NCI-H82 (cell line): ENCODE measurements at regions not wholly inside any gene's neighbourhood (a gene's known extent, or its start where the extent isn't known, plus 50 kb on each side); places are given as distances from the start of the nearest gene placed in this dataset.

Source experiments
- DNase-seq: peaks from one replicate; lab custom pipeline; 2025; lab: John Stamatoyannopoulos, UW

DNA sequence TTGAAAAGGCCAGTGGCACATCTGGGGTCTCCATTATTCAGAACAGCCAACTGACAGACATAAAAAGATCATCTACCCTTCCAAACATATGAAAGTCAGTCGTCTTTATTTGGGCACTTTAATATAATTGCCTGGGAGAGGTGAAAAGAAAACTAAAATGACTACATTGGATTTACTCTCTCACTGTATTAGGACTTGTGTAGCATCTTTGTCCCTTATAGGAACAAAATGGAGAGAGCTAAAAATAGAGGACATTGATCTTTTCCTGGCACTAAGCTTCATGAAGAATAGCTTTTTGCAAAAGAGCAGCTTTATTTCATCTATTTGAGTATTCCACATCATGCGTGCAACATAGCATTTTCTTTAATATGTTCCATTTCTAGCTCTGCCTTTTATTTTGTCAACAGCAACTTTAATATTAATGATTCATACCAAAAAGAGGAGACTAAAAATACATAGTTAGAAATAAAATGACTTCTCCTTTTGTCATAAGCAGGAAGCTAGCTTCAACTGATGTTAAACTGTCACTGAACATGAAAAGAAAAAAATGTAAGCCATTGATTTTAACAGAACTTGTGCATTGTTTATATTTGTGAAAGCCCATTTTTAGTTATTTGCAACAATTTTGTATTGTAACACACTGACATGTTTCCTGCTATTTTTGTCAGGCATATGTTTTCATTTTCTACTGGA is 254.6 kb downstream of the SEC23A start:
- no peak for DNase-seq

DNA sequence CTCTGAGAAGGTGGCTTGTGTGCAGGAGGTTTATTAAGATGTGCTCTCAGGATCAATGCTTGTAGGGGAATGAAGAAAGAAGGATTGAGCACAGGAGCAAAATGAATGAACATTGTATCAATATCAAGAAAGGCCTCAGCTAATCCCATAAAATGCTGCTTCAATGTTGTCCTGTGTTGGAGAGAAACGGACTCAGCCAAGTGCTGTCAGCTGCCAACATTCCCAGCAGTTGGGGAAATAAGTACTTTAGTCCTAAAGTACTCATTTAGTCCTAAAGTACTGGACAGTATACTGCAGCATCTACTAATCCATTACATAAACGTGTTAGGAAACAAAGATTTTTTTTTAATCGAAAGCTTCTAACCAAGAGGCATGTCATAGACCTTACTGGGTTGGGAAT is 255.9 kb downstream of the SEC23A start:
- DNase-seq: no peak

DNA sequence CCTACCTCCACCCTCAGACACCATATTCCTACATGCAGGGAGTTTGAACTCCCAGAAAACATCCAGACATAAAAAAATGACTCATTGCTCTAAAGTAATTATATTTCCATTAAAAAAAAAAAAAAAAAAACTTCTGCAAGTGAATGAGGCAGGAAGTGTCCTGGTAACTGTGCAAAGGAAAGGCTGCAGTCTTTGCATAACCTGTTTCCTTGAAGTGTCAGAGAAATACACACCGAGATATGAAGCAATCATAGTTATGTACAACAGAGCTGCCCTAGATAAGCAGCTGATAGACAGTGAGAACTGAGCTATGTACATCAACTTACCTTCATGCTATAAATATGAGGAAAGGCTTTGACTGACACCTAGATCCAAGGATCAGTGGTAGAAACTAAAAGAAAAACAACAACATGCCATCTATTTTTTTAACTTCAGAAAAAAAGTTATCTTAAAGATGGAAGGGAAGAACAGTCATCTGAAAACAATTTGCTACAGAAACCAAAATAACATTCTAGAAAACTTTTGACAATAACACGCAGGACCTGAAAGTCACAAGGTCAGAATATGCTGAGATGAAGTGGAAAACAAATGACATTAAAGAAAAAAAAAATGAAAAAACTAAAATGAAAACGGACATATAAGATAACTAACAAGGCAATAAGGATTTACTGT is 263.2 kb downstream of the SEC23A start:
- no peak for DNase-seq

DNA sequence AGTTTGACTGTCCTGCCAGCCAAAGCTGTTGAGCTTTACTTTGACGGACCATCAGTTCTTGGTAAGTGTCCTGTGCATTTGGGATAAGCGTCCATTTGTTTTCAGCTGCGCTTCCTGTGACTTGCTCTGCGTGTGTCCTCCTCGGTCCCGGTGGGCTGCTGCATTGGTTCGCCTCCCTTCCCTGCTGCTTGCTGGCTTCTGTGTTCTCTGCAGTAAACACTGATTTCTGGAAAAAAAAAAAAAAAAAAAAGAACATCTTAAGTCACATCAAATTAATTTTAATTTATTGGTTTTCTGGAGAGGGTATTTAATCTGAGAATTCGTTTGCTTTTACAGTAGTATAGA is 264.1 kb downstream of the SEC23A start:
- DNase-seq: no peak

DNA sequence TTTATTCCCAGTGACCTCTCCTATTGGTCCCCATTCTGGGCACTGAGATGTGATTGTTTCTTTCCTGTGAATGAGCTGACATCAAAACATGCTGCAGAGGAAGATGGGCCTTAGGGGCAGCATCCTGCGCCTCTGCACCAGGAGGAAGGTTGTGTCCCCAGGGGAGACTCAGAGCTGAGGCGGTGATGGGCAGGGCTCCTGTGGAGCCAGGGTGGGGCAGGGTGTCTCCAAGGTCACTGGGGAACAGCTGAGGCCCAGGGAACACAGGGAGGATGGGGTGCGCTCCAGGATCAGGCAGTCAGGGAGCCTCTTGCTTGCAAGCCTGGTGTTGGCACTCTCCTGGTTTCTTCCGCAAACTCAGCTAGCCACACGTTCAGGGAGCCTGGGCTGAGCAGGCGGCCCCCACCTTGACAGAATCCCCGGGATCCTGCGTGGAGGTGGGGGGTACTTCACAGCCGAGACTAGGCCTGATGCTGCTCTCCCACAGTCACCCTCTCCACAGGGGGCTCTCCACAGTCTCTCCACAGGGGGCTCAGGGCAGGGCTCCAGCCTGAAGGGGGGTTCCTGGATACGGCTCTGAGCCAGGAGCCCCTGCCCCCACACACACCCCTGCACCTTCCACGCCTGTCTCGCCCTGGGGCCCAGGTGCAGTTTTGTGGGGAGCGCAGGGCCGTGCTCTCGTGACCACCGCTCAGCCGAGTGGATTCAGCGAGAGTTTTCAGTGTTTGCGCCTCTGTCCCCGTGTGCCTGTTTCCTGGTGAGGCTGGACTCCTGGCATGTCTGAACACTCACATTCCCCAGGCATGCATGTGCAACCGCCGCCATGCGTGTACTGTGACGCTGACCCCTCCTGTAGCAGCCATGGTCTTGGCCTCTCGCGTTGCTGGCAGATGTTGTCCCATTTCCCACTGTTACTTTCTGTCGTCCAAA is 264.7 kb downstream of the SEC23A start:
- no peak for DNase-seq

DNA sequence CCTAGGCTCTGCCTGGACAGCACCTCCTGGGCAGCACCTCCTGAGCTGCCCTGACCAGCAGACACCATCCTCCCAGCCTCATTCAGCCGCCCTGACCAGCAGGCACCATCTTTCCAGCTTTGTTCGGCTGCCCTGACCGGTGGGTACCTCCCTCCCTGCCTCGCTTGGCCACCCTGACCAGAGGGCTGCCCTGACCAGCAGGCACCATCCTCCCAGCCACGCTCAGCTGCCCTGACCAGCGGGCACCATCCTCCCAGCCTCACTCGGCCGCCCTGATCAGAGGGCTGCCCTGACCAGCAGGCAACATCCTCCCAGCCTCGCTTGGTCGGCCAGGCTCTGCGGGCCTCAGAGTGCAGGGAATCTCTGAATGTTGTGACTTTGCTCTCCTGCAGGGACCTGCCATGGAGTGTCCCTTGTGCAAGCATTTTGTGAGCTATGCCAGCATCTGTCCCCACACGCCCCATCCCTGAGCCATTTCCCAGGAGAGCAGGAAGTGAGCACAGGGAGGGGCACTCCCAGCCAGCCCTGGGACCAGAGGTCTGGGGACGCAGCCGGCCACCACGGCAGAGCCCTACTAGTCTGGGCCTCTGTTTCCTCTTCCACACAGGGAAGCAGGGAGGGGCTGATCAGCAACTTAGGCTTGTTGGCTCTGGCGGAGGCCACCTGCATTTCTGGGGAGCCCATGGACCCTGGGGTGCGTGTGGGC is 265.5 kb downstream of the SEC23A start:
- no peak for DNase-seq

DNA sequence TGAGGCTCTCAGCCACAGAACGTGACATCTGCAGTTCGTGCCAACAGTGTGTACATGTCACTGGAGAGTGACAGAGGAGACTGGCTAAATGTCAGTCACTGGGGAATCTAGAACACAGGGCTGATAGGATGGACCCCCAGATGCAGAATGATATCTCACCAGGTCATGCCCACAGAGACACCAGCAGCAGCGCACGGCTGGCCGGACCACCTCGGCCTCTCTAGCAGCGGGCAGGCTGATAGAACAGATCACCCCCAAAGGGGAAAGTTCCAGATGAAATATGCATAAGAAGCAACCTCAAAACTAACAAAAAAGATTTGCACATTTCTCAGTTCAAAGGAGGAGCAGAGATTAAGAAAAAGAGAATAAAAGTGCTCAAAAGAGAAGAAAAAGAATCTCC is 266.5 kb downstream of the SEC23A start:
- no peak for DNase-seq

DNA sequence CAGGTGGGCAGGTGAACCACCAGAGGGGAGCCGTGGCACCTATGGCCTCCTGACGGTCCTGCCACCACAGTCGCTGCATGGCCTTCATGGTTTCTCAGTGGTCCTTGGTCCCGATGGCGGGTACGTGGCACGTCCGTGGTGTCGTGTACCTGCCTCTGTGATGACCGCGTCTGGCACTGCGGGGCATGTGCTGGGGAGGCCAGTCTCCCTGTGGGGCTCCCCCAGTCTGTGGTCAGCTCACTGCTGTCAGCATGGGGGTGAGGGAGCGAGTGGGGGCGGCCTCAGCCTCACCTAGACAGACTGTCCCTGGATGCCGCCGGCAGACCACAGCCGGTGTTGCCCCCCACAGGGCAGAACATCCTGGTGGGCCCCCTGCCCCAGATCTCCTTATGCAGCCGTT is 267.2 kb downstream of the SEC23A start:
- no peak for DNase-seq

DNA sequence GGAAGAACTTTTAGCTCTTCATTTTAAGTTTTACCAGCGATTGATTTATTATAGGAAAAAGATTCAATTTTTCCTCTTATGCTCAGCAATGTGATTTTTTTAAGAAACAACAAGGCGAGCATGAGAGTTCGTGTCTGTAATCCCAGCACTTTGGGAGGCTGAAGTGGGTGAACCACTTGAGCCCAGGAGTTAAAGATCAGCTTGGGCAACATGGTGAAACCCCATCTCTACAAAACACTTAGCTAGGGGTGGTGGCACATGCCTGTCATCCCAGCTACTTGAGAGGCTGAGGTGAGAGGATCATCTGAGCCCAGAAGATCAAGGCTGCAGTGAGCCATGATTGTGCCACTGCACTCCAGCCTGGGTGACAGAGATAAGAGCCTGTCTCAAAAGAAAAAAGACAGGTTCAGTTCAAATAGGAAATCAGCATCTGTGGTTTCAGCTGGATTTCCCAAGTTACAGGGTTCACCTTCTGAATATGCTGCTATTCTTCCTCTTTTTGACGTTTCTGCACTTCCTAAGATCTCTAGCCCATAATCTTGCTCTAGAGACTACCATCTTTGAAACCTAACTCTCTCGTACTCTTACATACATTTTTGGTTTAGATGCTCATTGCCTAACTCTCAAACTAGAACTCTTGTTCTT is 274.7 kb downstream of the SEC23A start:
- no peak for DNase-seq

DNA sequence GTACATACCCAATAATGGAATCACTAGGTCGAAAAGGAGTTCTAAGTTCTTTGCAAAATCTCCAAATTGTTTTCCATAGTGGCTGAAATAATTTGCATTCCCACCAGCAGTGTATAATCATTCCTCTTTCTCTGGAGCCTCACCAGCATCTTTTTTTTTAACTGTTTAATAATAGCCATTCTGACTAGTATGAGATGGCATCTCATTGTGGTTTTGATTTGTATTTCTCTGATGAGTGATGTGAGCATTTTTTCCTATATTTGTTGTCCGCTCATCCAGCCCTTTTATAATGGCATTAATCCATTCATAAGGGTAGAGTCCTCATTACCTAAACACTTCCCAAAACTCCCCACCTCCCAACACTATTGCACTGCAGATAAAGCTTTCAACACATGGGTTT is 278.3 kb downstream of the SEC23A start:
- no peak for DNase-seq

DNA sequence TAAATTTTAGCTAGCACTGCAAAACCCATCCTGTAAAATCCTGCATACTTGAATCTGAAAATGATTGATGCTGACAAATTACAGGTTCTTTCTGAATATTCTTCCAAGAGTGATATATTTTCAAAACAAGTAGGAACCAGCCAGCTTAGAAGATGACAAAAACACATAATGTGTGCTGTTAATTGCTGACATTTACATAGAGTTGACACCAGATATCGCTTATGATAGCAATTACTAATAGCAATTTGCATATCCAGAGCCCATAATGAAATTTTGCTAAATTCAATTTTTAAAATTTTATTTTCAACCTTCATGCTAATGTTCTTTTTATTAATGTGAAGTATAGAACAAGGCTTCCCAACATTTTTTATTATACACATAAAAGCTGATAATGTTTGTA is 284.5 kb downstream of the SEC23A start:
- DNase-seq: no peak

DNA sequence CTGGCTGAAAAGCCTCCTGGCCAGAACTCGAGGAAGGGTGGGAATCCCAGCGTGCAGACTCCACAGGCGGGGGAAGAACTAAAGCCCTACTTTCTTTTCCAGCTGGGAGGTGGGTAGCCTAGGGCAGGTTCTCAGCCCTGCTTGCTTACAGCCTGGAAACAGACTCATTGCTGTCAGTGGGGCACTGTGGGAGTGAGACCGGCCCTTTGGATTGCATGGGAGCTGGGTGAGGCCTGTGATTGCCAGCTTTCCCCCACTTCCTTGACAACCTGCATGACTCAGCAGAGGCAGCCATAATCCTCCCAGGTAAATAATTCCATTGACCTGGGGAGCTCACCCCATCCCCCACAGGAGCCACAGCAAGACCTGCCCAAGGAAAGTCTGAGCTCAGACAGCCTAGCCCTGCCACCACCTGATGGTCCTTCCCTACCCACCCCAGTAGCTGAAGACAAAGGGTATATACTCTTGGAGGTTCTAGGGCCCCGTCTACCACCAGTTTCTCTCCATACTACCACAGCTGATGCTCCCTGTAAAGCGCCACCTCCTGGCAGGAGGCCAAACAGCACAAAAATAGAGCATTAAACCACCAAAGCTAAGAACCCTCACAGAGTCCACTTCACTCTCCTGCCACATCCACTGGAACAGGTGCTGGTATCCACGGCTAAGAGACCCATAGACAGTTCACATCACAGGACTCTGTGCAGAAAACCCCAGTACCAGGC is 294.1 kb downstream of the SEC23A start:
- no peak for DNase-seq

DNA sequence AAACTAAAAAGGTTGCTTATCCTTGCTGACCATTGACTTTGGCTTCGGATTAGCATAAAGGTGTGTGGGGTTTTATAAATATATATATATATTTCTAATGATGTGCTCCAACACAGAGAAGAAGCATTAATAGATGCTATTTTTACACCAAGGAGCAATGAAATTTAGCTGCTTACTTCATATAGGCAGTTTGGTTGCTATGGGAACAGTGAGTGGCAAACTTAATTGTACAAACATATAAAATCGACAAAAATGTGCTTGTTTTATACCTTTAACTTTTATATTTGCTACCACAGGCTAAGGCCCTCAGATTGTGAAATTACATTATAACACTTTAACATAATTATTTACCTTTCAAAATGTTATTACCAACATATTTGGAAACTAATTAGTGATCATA is 303.4 kb downstream of the SEC23A start:
- no peak for DNase-seq

DNA sequence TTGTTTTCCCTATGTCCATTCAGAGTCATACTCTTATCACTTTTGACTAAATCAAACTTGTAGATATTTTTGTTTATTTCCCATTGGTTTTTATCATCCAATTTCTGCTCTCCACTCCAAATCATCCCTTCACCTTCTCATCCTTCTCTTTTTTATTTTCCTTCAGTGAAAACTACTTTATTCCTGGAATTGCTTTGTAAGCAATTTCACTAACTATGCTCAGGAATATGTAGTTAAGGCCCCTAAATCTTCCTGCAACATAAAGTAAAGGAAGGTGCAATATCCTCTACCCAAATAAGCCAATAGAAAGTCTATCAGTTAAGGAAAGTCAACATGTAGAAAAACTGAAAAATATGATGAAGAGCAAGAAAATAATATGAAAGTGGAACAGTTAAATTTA is 308.4 kb downstream of the SEC23A start:
- no peak for DNase-seq

DNA sequence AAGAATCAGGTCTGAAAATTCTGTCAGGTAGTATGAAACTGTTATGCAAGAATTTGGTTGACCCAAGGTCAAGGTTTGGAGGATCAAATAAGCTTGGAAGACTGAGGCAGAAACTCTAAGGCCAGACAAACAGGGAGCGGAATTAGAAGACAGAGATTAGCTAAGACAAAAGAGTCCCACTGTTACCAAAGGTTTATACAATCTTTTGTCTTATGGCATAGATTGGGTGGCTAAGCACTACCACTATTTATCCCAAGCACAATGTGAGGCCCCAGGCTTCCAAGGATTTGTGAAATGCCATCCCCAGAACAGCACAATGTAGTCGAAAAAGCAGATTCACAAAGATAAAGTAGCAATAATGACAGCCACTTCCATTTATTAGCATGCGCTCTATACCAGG is 311.2 kb downstream of the SEC23A start:
- no peak for DNase-seq

DNA sequence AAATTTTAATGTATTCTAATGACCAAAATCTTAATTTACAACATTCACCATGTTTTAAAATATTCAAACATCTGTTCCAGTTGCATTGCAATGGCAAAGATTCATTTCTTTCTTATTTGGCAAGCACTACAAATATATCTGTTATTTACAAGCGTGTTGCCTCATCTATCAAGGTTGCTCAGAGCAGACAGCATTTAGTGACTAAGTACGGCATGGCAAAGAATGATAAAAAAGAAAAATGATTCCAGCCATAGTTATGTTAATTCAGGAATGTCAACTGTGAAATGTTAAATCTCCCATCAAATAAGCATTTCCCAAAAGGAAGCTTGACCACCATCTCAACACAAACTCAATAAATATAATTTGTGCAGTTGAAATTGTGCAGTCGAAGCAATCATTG is 312.1 kb downstream of the SEC23A start:
- DNase-seq: no peak

DNA sequence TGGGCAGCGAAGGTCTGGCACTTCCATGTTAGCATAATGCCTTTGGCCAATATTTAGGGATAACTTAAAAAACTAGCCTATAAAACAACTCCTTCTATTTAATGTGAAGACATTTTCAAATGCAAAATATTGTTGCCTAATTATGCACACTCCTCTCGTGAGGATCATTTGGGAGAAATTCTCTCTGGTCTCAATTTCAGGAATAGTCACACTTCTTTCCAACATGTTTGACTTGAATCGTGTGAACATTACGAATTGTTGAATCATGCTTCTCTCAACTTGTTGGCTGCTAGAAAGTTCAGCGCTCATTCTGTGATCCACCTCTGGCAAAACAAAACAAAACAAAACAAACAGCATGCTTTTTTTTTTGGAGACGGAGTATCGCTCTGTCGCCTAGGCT is 313.2 kb downstream of the SEC23A start:
- DNase-seq: no peak

DNA sequence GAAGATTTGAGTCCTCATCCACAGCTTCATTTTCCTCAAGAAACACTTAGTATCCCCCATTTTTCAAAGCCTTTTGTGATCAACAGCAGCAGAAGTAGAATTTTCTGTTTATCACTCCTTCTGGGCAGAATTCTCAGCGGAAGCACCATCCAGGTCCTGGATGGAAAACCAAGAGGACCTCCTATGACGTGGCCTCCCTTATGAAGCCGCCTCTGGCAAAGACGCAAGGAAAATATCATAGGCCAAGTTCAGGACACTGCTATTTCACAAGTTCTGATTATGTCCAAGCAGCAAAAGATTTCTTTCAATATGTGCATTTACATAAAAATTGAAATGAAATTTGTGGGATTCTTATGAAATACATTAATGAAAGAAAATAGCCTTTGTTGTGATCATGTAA is 315.0 kb downstream of the SEC23A start:
- no peak for DNase-seq

DNA sequence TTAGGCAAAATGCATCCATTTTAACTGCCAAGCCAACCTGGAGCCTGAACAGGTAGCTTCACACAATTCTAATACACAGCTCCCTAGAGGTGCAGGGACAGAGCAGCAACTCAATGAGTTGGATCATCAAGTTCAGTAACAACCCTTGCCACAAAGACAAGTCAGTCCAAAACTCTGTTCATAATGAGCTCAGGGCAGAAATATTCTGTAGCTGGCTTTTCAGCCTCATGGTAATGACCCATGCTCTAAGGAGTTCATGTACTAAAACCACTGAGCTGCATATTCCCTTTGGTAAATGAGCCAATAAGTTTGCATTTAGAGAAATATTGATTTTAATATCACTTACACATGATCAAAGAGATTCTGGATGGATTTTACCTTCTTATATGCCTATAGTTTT is 316.1 kb downstream of the SEC23A start:
- no peak for DNase-seq

DNA sequence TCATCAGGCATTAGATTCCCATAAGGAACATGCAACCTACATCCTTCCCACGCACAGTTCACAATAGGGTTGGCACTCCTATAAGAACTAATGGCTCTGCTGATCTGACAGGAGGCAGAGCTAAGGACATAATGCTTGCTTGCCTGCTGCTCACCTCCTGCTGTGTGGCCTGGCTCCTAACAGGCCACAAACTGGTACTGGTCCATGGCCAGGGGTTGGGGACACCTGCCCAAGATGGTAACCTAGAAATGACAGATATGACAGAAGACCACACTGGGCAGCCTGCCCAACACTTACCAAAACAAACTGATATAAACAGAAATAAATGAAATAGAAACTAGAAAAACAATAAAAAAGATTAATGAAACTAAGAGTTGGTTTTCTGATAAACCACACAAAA is 325.6 kb downstream of the SEC23A start:
- no peak for DNase-seq

DNA sequence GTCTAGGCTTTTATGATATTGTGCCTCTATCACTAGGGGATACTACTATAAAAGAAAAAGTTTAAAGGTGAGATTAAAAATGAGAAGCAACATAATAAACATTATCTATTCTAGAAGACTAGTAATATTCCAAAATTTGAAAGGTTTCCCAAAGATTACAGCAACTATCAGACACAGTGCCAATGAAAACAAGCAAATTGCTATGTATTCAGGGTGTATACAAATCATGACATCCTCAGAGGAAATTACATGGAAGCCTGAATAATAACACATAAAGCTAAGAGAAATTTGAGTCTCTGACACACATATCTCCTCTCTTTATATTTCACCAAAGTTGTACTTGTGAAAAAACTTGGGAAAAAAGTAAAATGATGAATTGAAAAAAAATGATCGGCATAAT is 327.0 kb downstream of the SEC23A start:
- DNase-seq: no peak
